LNCAP (cell line): ENCODE measurements at regions not wholly inside any gene's neighbourhood (a gene's known extent, or its start where the extent isn't known, plus 50 kb on each side); places are given as distances from the start of the nearest gene placed in this dataset.

Source experiments
- CTCF ChIP-seq: fragments of 450-650 bp; IDR thresholded peaks from 2 replicates; pipeline ENCODE4 v1.5.1; 2017; ENCODE audit warnings: mild to moderate bottlenecking

- TF ChIP-seq CTCF: no peak
These were observed 135.9 kb upstream of the CHRM3 start for GRCh38 chr1:239250353-239251035.

GRCh38 chr1:239247285-239247684 is 139.1 kb upstream of the CHRM3 start:
- TF ChIP-seq CTCF: no peak

GRCh38 chr1:239244084-239244483 is 142.3 kb upstream of the CHRM3 start:
- TF ChIP-seq CTCF: no peak

- TF ChIP-seq CTCF: no peak
These were observed 143.4 kb upstream of the CHRM3 start for GRCh38 chr1:239243006-239243405.

- no peak for TF ChIP-seq CTCF
These were observed 144.0 kb upstream of the CHRM3 start for GRCh38 chr1:239242404-239242803.

- TF ChIP-seq CTCF: no peak
These were observed 145.6 kb upstream of the CHRM3 start for GRCh38 chr1:239240736-239241135.

- TF ChIP-seq CTCF: no peak
These were observed 146.8 kb upstream of the CHRM3 start for GRCh38 chr1:239239529-239239928.

GRCh38 chr1:239237912-239238311 is 148.5 kb upstream of the CHRM3 start:
- TF ChIP-seq CTCF: peak; percentile 65
